RCC 7860 (cell line): ENCODE measurements at regions not wholly inside any gene's neighbourhood (a gene's known extent, or its start where the extent isn't known, plus 50 kb on each side); places are given as distances from the start of the nearest gene placed in this dataset.

Experiments
- DNase-seq: peaks from one replicate; pipeline ENCODE4 v3.0.0-alpha.2; 2015; ENCODE audit warnings: low spot score
- FAIRE-seq: peaks from 2 replicates; lab custom pipeline; 2012; peaks lifted over from hg19 to GRCh38; lab: Jason Lieb, UNC

- DNase-seq (no peak), FAIRE-seq (no peak)
Measured at GRCh38 chr5:57608542-57608941, 125.9 kb upstream of the ACTBL2 start.

GRCh38 chr5:57601996-57602395 is 119.4 kb upstream of the ACTBL2 start:
- FAIRE-seq = no peak

GRCh38 chr5:57600321-57600720 is 117.7 kb upstream of the ACTBL2 start:
- no peak for DNase-seq
- FAIRE-seq = no peak

More at GRCh38 chr5:57601996-57602395, 119.4 kb upstream of the ACTBL2 start:
- DNase-seq = no peak

GRCh38 chr5:57598756-57599155 is 116.1 kb upstream of the ACTBL2 start:
- DNase-seq (peak; percentile 24), FAIRE-seq (no peak)

GRCh38 chr5:57598097-57598496 is 115.5 kb upstream of the ACTBL2 start:
- DNase-seq (no peak), FAIRE-seq (no peak)

GRCh38 chr5:57595523-57595991 is 112.9 kb upstream of the ACTBL2 start:
- FAIRE-seq = no peak
- no peak for DNase-seq

- FAIRE-seq (no peak), DNase-seq (no peak)
Measured at GRCh38 chr5:57594436-57594835, 111.8 kb upstream of the ACTBL2 start.

GRCh38 chr5:57592236-57592635 is 109.6 kb upstream of the ACTBL2 start:
- DNase-seq (no peak), FAIRE-seq (no peak)

GRCh38 chr5:57586649-57587048 is 104.0 kb upstream of the ACTBL2 start:
- DNase-seq = no peak
- FAIRE-seq = no peak

- FAIRE-seq = no peak
- DNase-seq = no peak
Measured at GRCh38 chr5:57582578-57583070, 100.0 kb upstream of the ACTBL2 start.

GRCh38 chr5:57581772-57582171 is 99.2 kb upstream of the ACTBL2 start:
- FAIRE-seq = no peak
- DNase-seq = no peak

GRCh38 chr5:57581222-57581621 is 98.6 kb upstream of the ACTBL2 start:
- FAIRE-seq (no peak), DNase-seq (no peak)

- DNase-seq = no peak
- FAIRE-seq = no peak
Measured at GRCh38 chr5:57577432-57578175, 95.0 kb upstream of the ACTBL2 start.

GRCh38 chr5:57576317-57576716 is 93.7 kb upstream of the ACTBL2 start:
- DNase-seq (no peak), FAIRE-seq (no peak)

GRCh38 chr5:57575839-57576238 is 93.2 kb upstream of the ACTBL2 start:
- FAIRE-seq (no peak), DNase-seq (no peak)

GRCh38 chr5:57572461-57572860 is 89.8 kb upstream of the ACTBL2 start:
- FAIRE-seq = no peak
- no peak for DNase-seq

GRCh38 chr5:57569601-57570000 is 87.0 kb upstream of the ACTBL2 start:
- DNase-seq (no peak), FAIRE-seq (no peak)

GRCh38 chr5:57568136-57568535 is 85.5 kb upstream of the ACTBL2 start:
- FAIRE-seq (no peak), DNase-seq (no peak)

GRCh38 chr5:57566914-57567313 is 84.3 kb upstream of the ACTBL2 start:
- FAIRE-seq (no peak), DNase-seq (no peak)

- no peak for DNase-seq
- no peak for FAIRE-seq
Measured at GRCh38 chr5:57561231-57561842, 78.7 kb upstream of the ACTBL2 start.

GRCh38 chr5:57559110-57559635 is 76.6 kb upstream of the ACTBL2 start:
- DNase-seq (no peak), FAIRE-seq (no peak)

- no peak for FAIRE-seq
- DNase-seq = no peak
Measured at GRCh38 chr5:57552033-57552432, 69.4 kb upstream of the ACTBL2 start.
